BJ (cell line): ENCODE measurements at regions not wholly inside any gene's neighbourhood (a gene's known extent, or its start where the extent isn't known, plus 50 kb on each side); places are given as distances from the start of the nearest gene placed in this dataset.

Experiments used
- CTCF ChIA-PET: fragments of 350-600 bp; formaldehyde crosslinking; extraction: SDS; loops from one replicate; lab custom pipeline; 2021; ENCODE audit warnings: antibody characterized with exemption, inconsistent platforms; lab: Yijun Ruan, JAX
- POLR2A ChIA-PET: fragments of 300-600 bp; sonication (Branson Sonifier 250); formaldehyde crosslinking; extraction: SDS; loops from one replicate; lab custom pipeline; 2021; ENCODE audit warnings: antibody characterized with exemption; lab: Charles Lee
- DNase-seq: peaks from one replicate; pipeline ENCODE4 v3.0.0-alpha.2; 2011; ENCODE audit warnings: low read depth
- H3K27me3 ChIP-seq: 2 replicates; pipeline ENCODE4 v1.6.0; 2011; ENCODE audit warnings: low read length; ENCODE audit not compliant: control insufficient read depth, insufficient read depth
- H3K36me3 ChIP-seq: 2 replicates; pipeline ENCODE4 v1.5.1; 2011; ENCODE audit warnings: low read length; ENCODE audit not compliant: control insufficient read depth, insufficient read depth
- H3K4me3 ChIP-seq: 2 replicates; pipeline ENCODE4 v1.5.1; 2011; ENCODE audit warnings: low read depth, mild to moderate bottlenecking, control low read depth, low read length
- TF ChIP-seq, protein P1 (sequence below): IDR thresholded peaks from 2 replicates; pipeline ENCODE4 v1.5.1; 2011; ENCODE audit warnings: low read depth, mild to moderate bottlenecking, control low read depth, inconsistent platforms, low read length, moderate library complexity; ENCODE audit not compliant: insufficient read depth

DNA sequence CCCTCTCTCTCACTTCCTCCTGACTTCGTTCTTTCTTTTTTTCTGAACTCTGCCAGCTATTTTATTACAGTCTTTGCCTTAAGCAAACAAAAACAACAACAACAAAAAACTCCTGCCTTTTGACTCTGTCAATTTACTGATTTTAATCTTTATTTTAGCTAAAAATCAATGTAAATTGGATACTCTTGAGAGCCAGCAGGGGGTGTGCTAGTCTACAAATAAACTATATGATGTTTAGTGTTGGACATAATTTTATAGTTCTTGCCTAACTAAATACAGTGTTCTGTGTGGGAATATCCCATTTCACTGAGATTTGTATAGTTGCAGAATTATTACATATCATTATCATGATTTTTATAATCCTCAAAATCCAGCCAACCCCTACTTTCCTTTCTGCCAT, 1199.9 kb upstream of the SPRY2 start:
- no peak for DNase-seq
- CTCF ChIA-PET = no interaction called here
- no peak overlapping the region for H3K4me3 ChIP-seq
- no peaks in the 10 kb centered on the region for H3K36me3 ChIP-seq
- H3K27me3 ChIP-seq = no peaks in the 10 kb centered on the region
- POLR2A ChIA-PET = no interaction called here
- TF ChIP-seq, protein P1, sequence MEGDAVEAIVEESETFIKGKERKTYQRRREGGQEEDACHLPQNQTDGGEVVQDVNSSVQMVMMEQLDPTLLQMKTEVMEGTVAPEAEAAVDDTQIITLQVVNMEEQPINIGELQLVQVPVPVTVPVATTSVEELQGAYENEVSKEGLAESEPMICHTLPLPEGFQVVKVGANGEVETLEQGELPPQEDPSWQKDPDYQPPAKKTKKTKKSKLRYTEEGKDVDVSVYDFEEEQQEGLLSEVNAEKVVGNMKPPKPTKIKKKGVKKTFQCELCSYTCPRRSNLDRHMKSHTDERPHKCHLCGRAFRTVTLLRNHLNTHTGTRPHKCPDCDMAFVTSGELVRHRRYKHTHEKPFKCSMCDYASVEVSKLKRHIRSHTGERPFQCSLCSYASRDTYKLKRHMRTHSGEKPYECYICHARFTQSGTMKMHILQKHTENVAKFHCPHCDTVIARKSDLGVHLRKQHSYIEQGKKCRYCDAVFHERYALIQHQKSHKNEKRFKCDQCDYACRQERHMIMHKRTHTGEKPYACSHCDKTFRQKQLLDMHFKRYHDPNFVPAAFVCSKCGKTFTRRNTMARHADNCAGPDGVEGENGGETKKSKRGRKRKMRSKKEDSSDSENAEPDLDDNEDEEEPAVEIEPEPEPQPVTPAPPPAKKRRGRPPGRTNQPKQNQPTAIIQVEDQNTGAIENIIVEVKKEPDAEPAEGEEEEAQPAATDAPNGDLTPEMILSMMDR = no peak

DNA sequence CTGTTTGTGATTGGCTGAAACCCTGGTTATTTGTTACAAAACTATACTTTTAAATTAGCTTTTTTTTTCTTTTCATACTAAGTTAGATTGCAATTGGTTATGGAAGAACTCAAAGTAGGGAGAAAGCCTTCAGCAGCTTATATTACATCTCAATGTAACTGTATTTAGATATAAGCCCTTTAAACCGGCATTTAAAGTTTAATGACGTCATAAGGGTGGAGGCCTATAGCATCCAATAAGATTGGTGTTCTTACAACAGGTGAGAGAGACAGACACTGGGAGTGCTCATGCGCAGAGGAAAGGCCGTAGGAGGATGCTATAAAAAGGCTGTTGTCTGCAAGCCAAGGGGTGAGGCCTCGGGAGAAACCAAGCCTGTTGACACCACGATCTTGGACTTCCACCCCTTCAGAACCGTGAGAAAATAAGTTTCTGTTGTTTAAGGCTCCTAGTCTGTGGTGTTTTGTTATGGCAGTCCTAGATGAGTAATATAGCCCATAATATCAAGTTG, 1198.8 kb upstream of the SPRY2 start:
- Histone ChIP-seq H3K36me3 (no peaks in the 10 kb centered on the region), H3K4me3 (no peak overlapping the region), H3K27me3 (no peaks in the 10 kb centered on the region)
- no peak for DNase-seq
- TF ChIP-seq, protein P1 = no peak
- ChIA-PET CTCF (no interaction called here), POLR2A (no interaction called here)

DNA sequence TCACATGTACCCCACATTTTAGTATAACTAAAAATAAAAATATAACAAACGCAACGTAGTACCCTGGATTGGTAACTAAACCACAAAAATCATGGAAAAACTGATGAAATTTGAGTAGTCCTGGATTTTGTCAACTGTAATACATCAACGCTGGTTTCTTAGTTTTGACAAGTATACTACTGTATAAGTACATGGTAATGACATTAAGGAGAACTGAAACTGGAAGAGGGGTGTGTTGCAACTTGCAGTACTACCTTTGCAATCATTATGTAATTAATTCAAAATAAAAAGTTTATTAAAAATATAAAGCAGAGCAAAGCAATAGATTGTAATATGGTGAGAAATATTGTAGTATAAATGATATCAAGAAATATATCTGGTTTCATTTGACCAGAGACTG, 1158.0 kb upstream of the SPRY2 start:
- TF ChIP-seq, protein P1 = no peak
- ChIA-PET CTCF (no interaction called here), POLR2A (no interaction called here)
- Histone ChIP-seq H3K4me3 (no peak overlapping the region), H3K27me3 (no peaks in the 10 kb centered on the region), H3K36me3 (no peaks in the 10 kb centered on the region)
- DNase-seq = no peak

DNA sequence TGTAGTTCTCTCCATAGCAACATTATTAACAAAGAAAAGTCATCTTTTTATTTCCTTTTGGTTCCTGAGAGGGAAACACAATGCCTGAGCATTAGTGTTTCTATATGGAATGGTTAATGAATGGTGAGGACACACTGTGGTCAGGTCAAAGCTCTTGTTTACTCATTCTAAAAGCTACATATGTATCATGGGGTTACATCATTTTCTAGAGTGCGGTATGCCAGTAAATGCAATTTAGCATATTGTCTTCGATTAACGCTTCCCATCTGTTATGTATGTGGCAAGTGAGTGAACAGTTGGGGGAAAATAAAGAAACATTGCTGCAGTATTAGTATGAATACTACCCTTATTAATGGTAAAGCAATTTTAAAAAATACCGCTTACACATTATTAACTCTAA, 1152.2 kb upstream of the SPRY2 start:
- Histone ChIP-seq H3K27me3 (no peaks in the 10 kb centered on the region), H3K36me3 (no peaks in the 10 kb centered on the region), H3K4me3 (no peak overlapping the region)
- POLR2A ChIA-PET = no interaction called here
- TF ChIP-seq, protein P1 = no peak
- no peak for DNase-seq
- CTCF ChIA-PET = no interaction called here

DNA sequence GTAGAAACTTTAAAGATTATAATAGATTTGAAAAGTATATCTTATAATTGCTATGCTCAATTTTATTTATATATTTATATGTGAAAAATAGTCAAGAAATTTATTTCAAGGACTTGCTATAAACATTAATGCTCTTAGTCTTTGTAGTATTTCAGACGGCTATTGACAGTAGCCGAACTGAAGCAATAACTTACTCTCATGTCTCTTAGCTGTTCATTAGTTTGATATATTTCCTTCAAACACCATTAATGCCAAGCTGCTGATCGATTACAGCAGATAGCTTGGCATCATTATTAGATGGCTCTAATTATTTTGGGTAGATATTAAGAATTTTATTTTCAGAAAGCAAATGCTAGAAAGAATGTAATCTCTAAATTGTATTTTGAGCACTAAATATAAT, 1151.5 kb upstream of the SPRY2 start:
- CTCF ChIA-PET = no interaction called here
- Histone ChIP-seq H3K27me3 (no peaks in the 10 kb centered on the region), H3K36me3 (no peaks in the 10 kb centered on the region), H3K4me3 (no peak overlapping the region)
- TF ChIP-seq, protein P1 = no peak
- no peak for DNase-seq
- POLR2A ChIA-PET = no interaction called here
